Upper lobe of left lung (tissue), 6 donors: ENCODE measurements at regions not wholly inside any gene's neighbourhood (a gene's known extent, or its start where the extent isn't known, plus 50 kb on each side); places are given as distances from the start of the nearest gene placed in this dataset.

ENCODE experiments used
- ATAC-seq, 2 donors: fragments of 200-7000 bp; cut with Tn5 transposase; one replicate each; pipeline ENCODE4 v1.9.1; 2022; ENCODE audit warnings: mild to moderate bottlenecking in 2 of 2, moderate library complexity in 2 of 2; ENCODE audit not compliant: low FRiP score in 2 of 2
- DNase-seq, 2 donors: peaks; one replicate each; pipeline ENCODE4 v3.0.0-alpha.2; 2019 to 2020
- H3K27ac ChIP-seq, 4 donors: fragments of 200-600 bp; sonication (generic); one replicate each; pipeline ENCODE4 v1.5.1; 2016 to 2019
- H3K27me3 ChIP-seq, 4 donors: fragments of 200-600 bp; sonication (generic); one replicate each; pipeline ENCODE4 v1.5.1; 2017 to 2019
- H3K36me3 ChIP-seq, 4 donors: fragments of 200-600 bp; sonication (generic); one replicate each; pipeline ENCODE4 v1.5.1; 2016 to 2019
- H3K4me1 ChIP-seq, 4 donors: fragments of 200-600 bp; sonication (generic); one replicate each; pipeline ENCODE4 v1.5.1; 2018 to 2019
- H3K4me3 ChIP-seq, 4 donors: fragments of 200-600 bp; sonication (generic); one replicate each; pipeline ENCODE4 v1.5.1; 2017 to 2019; ENCODE audit warnings: mild to moderate bottlenecking in 2 of 4, moderate library complexity in 1 of 4
- H3K9me3 ChIP-seq, 4 donors: fragments of 200-600 bp; sonication (generic); one replicate each; pipeline ENCODE4 v1.5.1; 2018 to 2019
- CTCF ChIP-seq, 6 experiments: fragments of 450-650 bp in 4 of 6; fragments of 200-600 bp in 2 of 6; sonication (generic) in 2 of 6; IDR thresholded peaks; one replicate each; pipeline ENCODE4 v1.5.1; 2016 to 2019; ENCODE audit warnings: antibody characterized with exemption in 6 of 6
- EP300 ChIP-seq, 4 donors: sonication (generic); formaldehyde crosslinking; IDR thresholded peaks; one replicate each; pipeline ENCODE4 v1.5.1; 2017; ENCODE audit warnings: antibody characterized with exemption in 4 of 4, control low read depth in 2 of 4
- POLR2A ChIP-seq, 4 donors: fragments of 450-650 bp; IDR thresholded peaks; one replicate each; pipeline ENCODE4 v1.5.1; 2016 to 2017; ENCODE audit warnings: antibody characterized with exemption in 4 of 4, mild to moderate bottlenecking in 2 of 4
- POLR2AphosphoS5 ChIP-seq, 2 donors: sonication (generic); formaldehyde crosslinking; IDR thresholded peaks; one replicate each; pipeline ENCODE4 v1.5.1; 2017; ENCODE audit warnings: antibody characterized with exemption in 2 of 2
- WGBS, 2 donors: methylation state at CpG; one replicate each; pipeline ENCODE4 v1.1.5; 2017 to 2018; 5-methylcytosine and 5-hydroxymethylcytosine counted together
- donor health status: DM: no; HTN: no; CAD: no; lungs with moderate emphysema.
- donor health status: DM: no; HTN: yes; CAD: no; lungs with severe emphysema.

GRCh38 chr7:20053334-20054104, 163.7 kb downstream of the MACC1 start:
- no peak overlapping the region for H3K27ac ChIP-seq
- WGBS, 2 donors: 64 to 74% methylated on average over 7 of the region's 7 CpGs

GRCh38 chr7:20050241-20050966, 166.8 kb downstream of the MACC1 start:
- TF ChIP-seq POLR2AphosphoS5 (IDR thresholded peaks at IDR 0.05): no peak
- no peak for TF ChIP-seq CTCF (IDR thresholded peaks at IDR 0.05)
- no peak for TF ChIP-seq EP300 (IDR thresholded peaks at IDR 0.05)
- no peak for TF ChIP-seq POLR2A (IDR thresholded peaks at IDR 0.05)
- Histone ChIP-seq H3K27me3 (no peaks in the 10 kb centered on the region), H3K27ac (no peak overlapping the region), H3K9me3 (no peaks in the 10 kb centered on the region), H3K36me3 (no peaks in the 10 kb centered on the region), H3K4me1 (no peaks in the 10 kb centered on the region), H3K4me3 (no peak overlapping the region)
- DNase-seq: no peak
- ATAC-seq: no peak

More at GRCh38 chr7:20053334-20054104, 163.7 kb downstream of the MACC1 start:
- no peak overlapping the region for H3K4me3 ChIP-seq
- TF ChIP-seq CTCF (IDR thresholded peaks at IDR 0.05) (no peak), POLR2AphosphoS5 (IDR thresholded peaks at IDR 0.05) (no peak), EP300 (IDR thresholded peaks at IDR 0.05) (no peak), POLR2A (IDR thresholded peaks at IDR 0.05) (no peak)
- ATAC-seq: no peak
- no peak for DNase-seq
- H3K36me3 ChIP-seq: no peaks in the 10 kb centered on the region
- H3K9me3 ChIP-seq: no peaks in the 10 kb centered on the region
- H3K4me1 ChIP-seq: no peaks in the 10 kb centered on the region
- no peaks in the 10 kb centered on the region for H3K27me3 ChIP-seq

- Histone ChIP-seq H3K27ac (no peak overlapping the region), H3K36me3 (no peaks in the 10 kb centered on the region), H3K4me1 (no peaks in the 10 kb centered on the region), H3K9me3 (no peaks in the 10 kb centered on the region), H3K4me3 (no peak overlapping the region), H3K27me3 (no peaks in the 10 kb centered on the region)
- ATAC-seq (no peak), DNase-seq (no peak)
- 79 to 84% methylated on average over 2 of the region's 2 CpGs for WGBS, 2 donors
- TF ChIP-seq CTCF (IDR thresholded peaks at IDR 0.05) (no peak), POLR2AphosphoS5 (IDR thresholded peaks at IDR 0.05) (no peak)
Observed at GRCh38 chr7:20038676-20039075, 178.5 kb downstream of the MACC1 start.

- TF ChIP-seq POLR2A (IDR thresholded peaks at IDR 0.05) (no peak), CTCF (IDR thresholded peaks at IDR 0.05) (no peak), EP300 (IDR thresholded peaks at IDR 0.05) (no peak), POLR2AphosphoS5 (IDR thresholded peaks at IDR 0.05) (no peak)
- DNase-seq: peak in 1 of 2 donors; percentile 9
- Histone ChIP-seq H3K36me3 (no peaks in the 10 kb centered on the region), H3K4me3 (no peak overlapping the region), H3K27ac (no peak overlapping the region), H3K4me1 (no peaks in the 10 kb centered on the region), H3K27me3 (no peaks in the 10 kb centered on the region), H3K9me3 (no peaks in the 10 kb centered on the region)
- no peak for ATAC-seq
- WGBS, 2 donors: 85 to 92% methylated on average over 3 of the region's 5 CpGs
Observed at GRCh38 chr7:20035279-20035875, 181.8 kb downstream of the MACC1 start.
